ENCODE measurements at regions not wholly inside any gene's neighbourhood (a gene's known extent, or its start where the extent isn't known, plus 50 kb on each side); places are given as distances from the start of the nearest gene placed in this dataset.
"Not testable (repeated sequence)": the region's sequence is repeated elsewhere in the genome, so short reads cannot be mapped to it uniquely, and the experiment has no call there.

DNA sequence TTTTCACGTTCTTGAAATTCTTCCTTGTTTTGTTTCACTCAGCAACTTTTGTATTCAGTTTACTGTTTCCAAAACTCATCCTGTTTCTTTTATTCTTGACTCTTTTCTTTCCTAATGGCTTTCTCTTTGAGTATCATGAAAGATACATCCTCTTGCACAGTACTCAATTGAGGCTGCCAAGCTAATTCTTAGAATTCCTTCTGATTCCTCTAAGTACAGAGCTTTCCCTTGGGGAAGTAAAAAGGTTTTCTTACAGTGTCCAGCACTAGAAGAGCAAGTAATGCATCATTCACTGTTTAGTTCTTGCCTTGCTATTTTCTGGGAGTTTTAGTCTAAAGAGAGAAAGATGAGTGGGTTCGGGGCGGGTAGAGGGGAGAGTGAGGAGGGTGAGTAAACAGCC is 154.1 kb downstream of the NEDD1 start:
- intact Hi-C loops (cut with micrococcal nuclease): no loop called here
- ChIA-PET POLR2A (ENCODE audit: partially characterized antibody) (no interaction called here), CTCF (ENCODE audit: partially characterized antibody) (no interaction called here)
- H3K27me3 ChIP-seq (ENCODE audit: insufficient read depth, low read length): no peaks in the 10 kb centered on the region
- peaks cover 1 to 5% of the 10 kb centered on the region in 2 donors for H3K27me3 Mint-ChIP-seq
- H3K36me3 Mint-ChIP-seq: no peaks in the 10 kb centered on the region
- no peak overlapping the region for H3K27ac ChIP-seq (ENCODE audit: low read depth, low read length)
- peaks cover 1 to 6% (median 3%) of the 10 kb centered on the region in 8 donors for H3K9me3 Mint-ChIP-seq
- no peak overlapping the region for H3K4me3 ChIP-seq (ENCODE audit: low read length in 2 of 2)
- no peak for DNase-seq
- no peaks in the 10 kb centered on the region for H3K9me3 ChIP-seq (ENCODE audit: control insufficient read depth in 1 of 2, low read length in 2 of 2)
- no peak overlapping the region for H3K27ac Mint-ChIP-seq
- H3K4me1 ChIP-seq (ENCODE audit: insufficient read depth, low read length): no peaks in the 10 kb centered on the region
- H3K36me3 ChIP-seq (ENCODE audit: insufficient read depth, low read length): no peaks in the 10 kb centered on the region
- no peaks in the 10 kb centered on the region for H3K4me1 Mint-ChIP-seq
- no peak overlapping the region for H3K4me3 Mint-ChIP-seq

DNA sequence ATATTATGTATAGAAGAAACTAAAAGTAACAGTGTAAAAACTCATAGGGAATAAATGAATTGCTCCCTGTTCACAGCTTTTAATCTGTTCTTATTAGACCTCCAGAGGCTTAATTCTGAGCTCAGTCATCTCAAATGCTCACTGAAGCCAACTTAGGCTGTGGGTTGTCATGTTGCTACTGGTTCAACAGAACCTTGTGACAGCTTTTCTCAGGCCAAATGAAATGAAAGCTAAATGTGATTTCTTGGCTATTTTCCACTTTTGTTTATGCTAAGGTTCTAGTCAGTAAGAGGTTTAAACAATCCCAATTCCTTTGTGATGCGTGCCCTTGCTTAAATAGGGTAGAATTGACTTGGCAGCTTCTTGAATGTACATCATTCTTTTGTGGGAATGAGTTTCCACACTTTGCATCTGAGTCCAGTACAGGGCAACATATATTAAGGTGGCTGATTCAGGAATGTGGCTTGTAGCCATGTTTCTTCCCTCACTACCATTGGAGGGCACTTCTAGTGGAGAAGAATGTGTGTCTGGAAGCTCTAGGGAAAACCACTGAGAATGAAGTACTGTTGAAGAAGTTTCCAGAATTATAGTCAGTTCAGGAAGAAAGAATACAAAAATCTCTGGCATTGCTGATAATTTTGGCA is 156.4 kb downstream of the NEDD1 start:
- intact Hi-C loops (cut with micrococcal nuclease): no loop called here
- Histone ChIP-seq H3K9me3 (ENCODE audit: control insufficient read depth in 1 of 2, low read length in 2 of 2) (no peaks in the 10 kb centered on the region), H3K4me1 (ENCODE audit: insufficient read depth, low read length) (no peaks in the 10 kb centered on the region), H3K27me3 (ENCODE audit: insufficient read depth, low read length) (no peaks in the 10 kb centered on the region), H3K27ac (ENCODE audit: low read depth, low read length) (no peak overlapping the region), H3K4me3 (ENCODE audit: low read length in 2 of 2) (no peak overlapping the region), H3K36me3 (ENCODE audit: insufficient read depth, low read length) (no peaks in the 10 kb centered on the region)
- Mint-ChIP-seq H3K9me3 (peaks cover 0 to 2% (median 0%) of the 10 kb centered on the region in 8 donors), H3K4me1 (no peaks in the 10 kb centered on the region), H3K27me3 (peaks cover 1 to 5% of the 10 kb centered on the region in 2 donors), H3K27ac (no peak overlapping the region), H3K4me3 (no peak overlapping the region), H3K36me3 (no peaks in the 10 kb centered on the region)
- ChIA-PET POLR2A (ENCODE audit: partially characterized antibody) (no interaction called here), CTCF (ENCODE audit: partially characterized antibody) (no interaction called here)
- no peak for DNase-seq

GRCh38 chr12:97075161-97075933 is 168.3 kb downstream of the NEDD1 start:
- DNase-seq: no peak
- H3K36me3 ChIP-seq (ENCODE audit: insufficient read depth, low read length): no peaks in the 10 kb centered on the region
- H3K4me1 ChIP-seq (ENCODE audit: insufficient read depth, low read length): no peaks in the 10 kb centered on the region
- H3K4me3 Mint-ChIP-seq: no peak overlapping the region
- no peaks in the 10 kb centered on the region for H3K9me3 ChIP-seq (ENCODE audit: control insufficient read depth in 1 of 2, low read length in 2 of 2)
- peaks cover 0 to 2% (median 0%) of the 10 kb centered on the region in 8 donors for H3K9me3 Mint-ChIP-seq
- H3K27me3 Mint-ChIP-seq: no peaks in the 10 kb centered on the region
- CTCF ChIA-PET (ENCODE audit: partially characterized antibody): no interaction called here
- no peaks in the 10 kb centered on the region for H3K36me3 Mint-ChIP-seq
- POLR2A ChIA-PET (ENCODE audit: partially characterized antibody): no interaction called here
- H3K4me1 Mint-ChIP-seq: no peaks in the 10 kb centered on the region
- no peak overlapping the region for H3K4me3 ChIP-seq (ENCODE audit: low read length in 2 of 2)
- intact Hi-C loops (cut with micrococcal nuclease): no loop called here
- no peak overlapping the region for H3K27ac ChIP-seq (ENCODE audit: low read depth, low read length)
- no peaks in the 10 kb centered on the region for H3K27me3 ChIP-seq (ENCODE audit: insufficient read depth, low read length)
- H3K27ac Mint-ChIP-seq: no peak overlapping the region

DNA sequence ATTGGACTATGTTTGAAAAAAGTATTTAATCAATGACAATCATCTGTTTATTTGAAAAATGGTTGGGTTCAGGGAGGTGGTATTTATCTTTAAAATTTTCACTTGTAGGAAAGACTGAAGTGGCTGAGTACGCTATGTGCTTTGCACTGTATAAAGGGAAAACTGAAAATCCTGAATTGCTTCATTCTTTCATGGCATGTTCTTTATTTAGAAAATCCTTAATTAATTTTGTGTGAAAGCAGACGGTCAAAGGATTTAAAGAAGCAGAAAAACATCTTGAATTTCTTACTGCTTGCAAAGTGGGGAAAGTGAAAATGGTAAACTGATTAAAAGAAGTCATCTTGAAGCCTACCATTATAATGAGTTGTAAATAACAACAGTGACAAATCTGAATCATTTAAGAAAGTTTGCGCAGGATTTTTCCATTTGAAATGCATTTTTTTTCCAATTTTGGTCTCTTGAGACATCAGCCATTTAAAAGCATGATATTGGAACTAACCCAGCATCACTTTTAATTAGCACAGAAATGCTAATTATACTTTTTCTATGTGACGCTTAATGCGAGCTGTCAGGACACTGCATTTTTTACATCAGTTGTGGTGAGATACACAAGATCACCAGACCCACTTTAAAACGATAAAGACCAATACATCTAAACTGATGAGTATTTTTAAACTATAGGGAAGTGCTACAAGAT is 169.0 kb downstream of the NEDD1 start:
- H3K27me3 Mint-ChIP-seq: no peaks in the 10 kb centered on the region
- H3K4me1 ChIP-seq (ENCODE audit: insufficient read depth, low read length): no peaks in the 10 kb centered on the region
- no peaks in the 10 kb centered on the region for H3K9me3 ChIP-seq (ENCODE audit: control insufficient read depth in 1 of 2, low read length in 2 of 2)
- ChIA-PET POLR2A (ENCODE audit: partially characterized antibody) (no interaction called here), CTCF (ENCODE audit: partially characterized antibody) (no interaction called here)
- no peaks in the 10 kb centered on the region for H3K27me3 ChIP-seq (ENCODE audit: insufficient read depth, low read length)
- DNase-seq: no peak
- no peak overlapping the region for H3K4me3 Mint-ChIP-seq
- H3K4me1 Mint-ChIP-seq: no peaks in the 10 kb centered on the region
- no peak overlapping the region for H3K27ac Mint-ChIP-seq
- H3K4me3 ChIP-seq (ENCODE audit: low read length in 2 of 2): no peak overlapping the region
- H3K36me3 Mint-ChIP-seq: no peaks in the 10 kb centered on the region
- no peak overlapping the region for H3K27ac ChIP-seq (ENCODE audit: low read depth, low read length)
- H3K9me3 Mint-ChIP-seq: peaks cover 0 to 2% (median 0%) of the 10 kb centered on the region in 8 donors
- intact Hi-C loops (cut with micrococcal nuclease): no loop called here
- no peaks in the 10 kb centered on the region for H3K36me3 ChIP-seq (ENCODE audit: insufficient read depth, low read length)

- H3K27ac ChIP-seq (ENCODE audit: low read depth, low read length); H3K27me3 Mint-ChIP-seq; POLR2A ChIA-PET (ENCODE audit: partially characterized antibody); H3K4me3 Mint-ChIP-seq; H3K36me3 ChIP-seq (ENCODE audit: insufficient read depth, low read length); H3K9me3 ChIP-seq (ENCODE audit: control insufficient read depth in 1 of 2, low read length in 2 of 2); H3K4me1 ChIP-seq (ENCODE audit: insufficient read depth, low read length); intact Hi-C loops (cut with micrococcal nuclease); H3K4me1 Mint-ChIP-seq; DNase-seq; H3K9me3 Mint-ChIP-seq; H3K27me3 ChIP-seq (ENCODE audit: insufficient read depth, low read length); H3K27ac Mint-ChIP-seq; CTCF ChIA-PET (ENCODE audit: partially characterized antibody); H3K36me3 Mint-ChIP-seq; H3K4me3 ChIP-seq (ENCODE audit: low read length in 2 of 2): not testable (repeated sequence)
These were observed 169.9 kb downstream of the NEDD1 start for GRCh38 chr12:97076912-97077311.

DNA sequence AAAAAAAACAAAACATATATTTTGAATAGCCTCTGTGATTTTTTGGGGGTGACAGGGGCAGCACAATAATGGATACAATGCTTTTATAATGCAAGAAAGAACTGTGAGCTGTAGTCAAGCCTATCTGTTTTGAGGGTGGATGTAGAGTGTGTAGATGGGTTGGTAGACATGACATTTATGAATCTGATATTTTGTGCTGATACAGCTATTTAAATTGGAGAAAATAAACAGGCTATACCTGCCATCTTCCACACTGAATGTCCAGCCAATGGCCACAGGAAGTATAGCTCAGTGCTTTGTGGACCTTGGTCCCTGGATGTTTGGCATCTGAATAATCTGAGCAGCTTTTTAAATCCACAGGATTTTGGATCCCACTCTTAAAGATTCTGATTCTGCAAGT is 175.0 kb downstream of the NEDD1 start:
- H3K27me3 ChIP-seq (ENCODE audit: insufficient read depth, low read length): no peaks in the 10 kb centered on the region
- no peaks in the 10 kb centered on the region for H3K4me1 ChIP-seq (ENCODE audit: insufficient read depth, low read length)
- POLR2A ChIA-PET (ENCODE audit: partially characterized antibody): no interaction called here
- Mint-ChIP-seq H3K4me3 (no peak overlapping the region), H3K4me1 (no peaks in the 10 kb centered on the region), H3K27ac (no peak overlapping the region), H3K36me3 (no peaks in the 10 kb centered on the region), H3K27me3 (peaks cover 0 to 1% of the 10 kb centered on the region in 2 donors), H3K9me3 (peaks cover 0 to 3% (median 0%) of the 10 kb centered on the region in 8 donors)
- H3K4me3 ChIP-seq (ENCODE audit: low read length in 2 of 2): no peak overlapping the region
- CTCF ChIA-PET (ENCODE audit: partially characterized antibody): no interaction called here
- intact Hi-C loops (cut with micrococcal nuclease): no loop called here
- no peaks in the 10 kb centered on the region for H3K36me3 ChIP-seq (ENCODE audit: insufficient read depth, low read length)
- H3K27ac ChIP-seq (ENCODE audit: low read depth, low read length): no peak overlapping the region
- H3K9me3 ChIP-seq (ENCODE audit: control insufficient read depth in 1 of 2, low read length in 2 of 2): no peaks in the 10 kb centered on the region
- no peak for DNase-seq

DNA sequence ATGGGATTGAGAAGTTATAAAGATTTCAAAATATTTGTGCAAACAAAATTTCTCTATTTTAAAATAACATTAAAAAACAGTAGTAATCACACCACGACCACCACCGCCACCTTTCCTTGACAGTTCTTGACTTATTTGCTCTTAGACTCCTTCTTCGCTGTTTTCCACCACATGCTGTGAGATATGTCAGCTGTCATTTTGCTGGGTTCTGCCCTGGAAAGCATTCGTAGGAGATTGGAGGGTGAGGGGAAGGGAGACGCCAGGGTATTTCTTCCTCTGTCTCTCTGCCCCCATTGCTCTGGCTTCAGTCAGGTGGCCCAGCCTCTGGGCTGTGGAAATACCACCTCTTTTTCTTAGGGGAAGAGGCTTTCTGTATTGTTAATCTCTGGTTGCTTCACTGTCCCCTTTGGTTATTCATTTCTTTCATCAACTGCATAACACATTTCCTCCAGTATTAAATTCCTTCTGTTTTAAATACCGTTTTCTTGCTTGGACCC is 186.2 kb downstream of the NEDD1 start:
- no peak overlapping the region for H3K4me3 Mint-ChIP-seq
- intact Hi-C loops (cut with micrococcal nuclease): no loop called here
- peaks cover 0 to 2% (median 0%) of the 10 kb centered on the region in 8 donors for H3K9me3 Mint-ChIP-seq
- Histone ChIP-seq H3K27ac (ENCODE audit: low read depth, low read length) (no peak overlapping the region), H3K4me3 (ENCODE audit: low read length in 2 of 2) (no peak overlapping the region), H3K4me1 (ENCODE audit: insufficient read depth, low read length) (no peaks in the 10 kb centered on the region), H3K36me3 (ENCODE audit: insufficient read depth, low read length) (no peaks in the 10 kb centered on the region), H3K27me3 (ENCODE audit: insufficient read depth, low read length) (no peaks in the 10 kb centered on the region), H3K9me3 (ENCODE audit: control insufficient read depth in 1 of 2, low read length in 2 of 2) (no peaks in the 10 kb centered on the region)
- H3K27me3 Mint-ChIP-seq: peaks cover 0 to 2% of the 10 kb centered on the region in 2 donors
- H3K36me3 Mint-ChIP-seq: no peaks in the 10 kb centered on the region
- ChIA-PET POLR2A (ENCODE audit: partially characterized antibody) (no interaction called here), CTCF (ENCODE audit: partially characterized antibody) (no interaction called here)
- no peak for DNase-seq
- H3K27ac Mint-ChIP-seq: no peak overlapping the region
- H3K4me1 Mint-ChIP-seq: no peaks in the 10 kb centered on the region
